HepG2 (cell line): ENCODE measurements at regions not wholly inside any gene's neighbourhood (a gene's known extent, or its start where the extent isn't known, plus 50 kb on each side); places are given as distances from the start of the nearest gene placed in this dataset.

Experiments used
- CHCHD3 ChIP-seq: sonication (generic); formaldehyde crosslinking; IDR thresholded peaks from 2 replicates; pipeline ENCODE4 v1.8.0; 2022; ENCODE audit warnings: mild to moderate bottlenecking, missing genetic modification reagents, moderate library complexity
- DR1 ChIP-seq: sonication (generic); formaldehyde crosslinking; IDR thresholded peaks from 2 replicates; pipeline ENCODE4 v1.8.0; 2021; ENCODE audit warnings: mild to moderate bottlenecking, missing genetic modification reagents, inconsistent platforms
- ETV6 ChIP-seq: sonication (generic); formaldehyde crosslinking; conservative IDR thresholded peaks from 2 replicates; pipeline ENCODE4 v1.4.0; 2020; ENCODE audit warnings: missing genetic modification reagents
- FOSL2 ChIP-seq: sonication (generic); formaldehyde crosslinking; IDR thresholded peaks from 2 replicates; pipeline ENCODE4 v1.4.0; 2020; ENCODE audit warnings: missing genetic modification reagents
- LCORL ChIP-seq, 2 experiments: fragments of 450-650 bp in 1 of 2; sonication (generic) in 1 of 2; formaldehyde crosslinking in 1 of 2; IDR thresholded peaks; 2 replicates each; pipeline versions ENCODE4 v1.5.0 to v1.6.1; 2017 to 2020; ENCODE audit warnings: antibody characterized with exemption in 1 of 2, missing genetic modification reagents in 1 of 2
- MAFK ChIP-seq, 2 experiments: IDR thresholded peaks in 1 of 2; conservative IDR thresholded peaks in 1 of 2; 2 replicates each; pipeline ENCODE4 v1.6.1; 2011; ENCODE audit warnings: improper control_type of control experiment in 2 of 2, low read length in 2 of 2
- NFE2 ChIP-seq: sonication (generic); formaldehyde crosslinking; IDR thresholded peaks from 2 replicates; pipeline ENCODE4 v1.4.0; 2020; ENCODE audit warnings: missing genetic modification reagents
- SIN3B ChIP-seq: fragments of 150-350 bp; IDR thresholded peaks from 2 replicates; pipeline ENCODE4 v1.6.1; 2014; ENCODE audit warnings: low read length
- TBX2 ChIP-seq: sonication (generic); formaldehyde crosslinking; IDR thresholded peaks from 2 replicates; pipeline ENCODE4 v1.5.0; 2020; ENCODE audit warnings: missing genetic modification reagents, mild to moderate bottlenecking, borderline replicate concordance
- WIZ ChIP-seq: sonication (generic); formaldehyde crosslinking; IDR thresholded peaks from 2 replicates; pipeline ENCODE4 v1.5.1; 2020; ENCODE audit warnings: mild to moderate bottlenecking, missing genetic modification reagents
- ZIK1 ChIP-seq: sonication (generic); formaldehyde crosslinking; IDR thresholded peaks from 2 replicates; pipeline ENCODE4 v1.5.0; 2020; ENCODE audit warnings: mild to moderate bottlenecking, low read depth, missing genetic modification reagents, borderline replicate concordance
- ZNF12 ChIP-seq: sonication (generic); formaldehyde crosslinking; IDR thresholded peaks from 2 replicates; pipeline ENCODE4 v1.5.0; 2020; ENCODE audit warnings: missing genetic modification reagents
- ZNF468 ChIP-seq: sonication (generic); formaldehyde crosslinking; IDR thresholded peaks from 2 replicates; pipeline ENCODE4 v1.8.0; 2022; ENCODE audit warnings: mild to moderate bottlenecking, moderate library complexity, missing genetic modification reagents
- ZNF549 ChIP-seq: sonication (generic); formaldehyde crosslinking; IDR thresholded peaks from 2 replicates; pipeline ENCODE4 v1.5.0; 2020; ENCODE audit warnings: missing genetic modification reagents
- ZNF556 ChIP-seq: sonication (generic); formaldehyde crosslinking; IDR thresholded peaks from 2 replicates; pipeline ENCODE4 v1.4.0; 2020; ENCODE audit warnings: mild to moderate bottlenecking, missing genetic modification reagents, borderline replicate concordance
- ZNF572 ChIP-seq: sonication (generic); formaldehyde crosslinking; IDR thresholded peaks from 2 replicates; pipeline ENCODE4 v1.5.1; 2020; ENCODE audit warnings: mild to moderate bottlenecking, missing genetic modification reagents
- ZNF644 ChIP-seq: IDR thresholded peaks from 2 replicates; pipeline ENCODE4 v1.6.1; 2016; ENCODE audit warnings: low read depth
- ZNF841 ChIP-seq: sonication (generic); formaldehyde crosslinking; IDR thresholded peaks from 2 replicates; pipeline ENCODE4 v1.8.1; 2023; ENCODE audit warnings: missing genetic modification reagents, borderline replicate concordance
- TF ChIP-seq, protein P1 (sequence below): sonication (generic); formaldehyde crosslinking; IDR thresholded peaks from 2 replicates; pipeline ENCODE4 v1.4.0; 2020; ENCODE audit warnings: mild to moderate bottlenecking, missing genetic modification reagents
- TF ChIP-seq, protein P2 (sequence below): sonication (generic); formaldehyde crosslinking; IDR thresholded peaks from 2 replicates; pipeline ENCODE4 v1.8.1; 2023; ENCODE audit warnings: missing genetic modification reagents, inconsistent platforms, borderline replicate concordance

DNA sequence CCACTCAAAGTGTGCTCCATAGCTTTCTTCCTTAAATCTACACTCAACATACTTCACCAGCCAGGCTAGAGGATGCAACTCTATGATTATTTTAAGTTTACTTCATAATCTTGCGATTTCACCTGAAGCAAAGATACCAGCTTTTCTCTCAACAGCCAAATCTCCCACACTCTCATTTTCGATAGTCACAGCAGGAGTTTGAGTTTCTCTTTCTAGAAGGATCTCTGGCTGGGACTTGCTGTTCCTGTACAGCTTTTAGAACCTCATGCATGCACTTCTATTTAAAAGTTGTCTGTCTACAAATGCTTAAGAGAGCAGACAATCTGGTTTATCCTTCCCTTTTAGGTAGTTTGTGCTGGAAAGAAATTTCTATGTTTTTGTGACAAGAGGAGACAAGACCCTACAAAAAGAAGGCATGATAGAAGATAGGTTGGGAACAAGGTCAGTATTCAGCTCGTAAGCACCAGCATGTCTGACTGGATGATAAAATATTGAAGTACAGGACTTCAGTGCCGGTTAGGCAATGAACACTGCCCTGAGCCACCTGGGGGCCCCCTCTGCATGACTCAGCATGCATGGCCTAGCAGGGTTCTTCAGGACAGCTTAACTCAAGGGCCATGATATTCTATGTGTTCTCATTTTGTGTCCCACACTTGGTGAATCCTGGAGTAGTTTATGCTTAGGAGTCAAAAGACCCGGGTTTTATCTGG is 65.6 kb downstream of the ATXN3L start (continued):
- TF ChIP-seq, protein P1, sequence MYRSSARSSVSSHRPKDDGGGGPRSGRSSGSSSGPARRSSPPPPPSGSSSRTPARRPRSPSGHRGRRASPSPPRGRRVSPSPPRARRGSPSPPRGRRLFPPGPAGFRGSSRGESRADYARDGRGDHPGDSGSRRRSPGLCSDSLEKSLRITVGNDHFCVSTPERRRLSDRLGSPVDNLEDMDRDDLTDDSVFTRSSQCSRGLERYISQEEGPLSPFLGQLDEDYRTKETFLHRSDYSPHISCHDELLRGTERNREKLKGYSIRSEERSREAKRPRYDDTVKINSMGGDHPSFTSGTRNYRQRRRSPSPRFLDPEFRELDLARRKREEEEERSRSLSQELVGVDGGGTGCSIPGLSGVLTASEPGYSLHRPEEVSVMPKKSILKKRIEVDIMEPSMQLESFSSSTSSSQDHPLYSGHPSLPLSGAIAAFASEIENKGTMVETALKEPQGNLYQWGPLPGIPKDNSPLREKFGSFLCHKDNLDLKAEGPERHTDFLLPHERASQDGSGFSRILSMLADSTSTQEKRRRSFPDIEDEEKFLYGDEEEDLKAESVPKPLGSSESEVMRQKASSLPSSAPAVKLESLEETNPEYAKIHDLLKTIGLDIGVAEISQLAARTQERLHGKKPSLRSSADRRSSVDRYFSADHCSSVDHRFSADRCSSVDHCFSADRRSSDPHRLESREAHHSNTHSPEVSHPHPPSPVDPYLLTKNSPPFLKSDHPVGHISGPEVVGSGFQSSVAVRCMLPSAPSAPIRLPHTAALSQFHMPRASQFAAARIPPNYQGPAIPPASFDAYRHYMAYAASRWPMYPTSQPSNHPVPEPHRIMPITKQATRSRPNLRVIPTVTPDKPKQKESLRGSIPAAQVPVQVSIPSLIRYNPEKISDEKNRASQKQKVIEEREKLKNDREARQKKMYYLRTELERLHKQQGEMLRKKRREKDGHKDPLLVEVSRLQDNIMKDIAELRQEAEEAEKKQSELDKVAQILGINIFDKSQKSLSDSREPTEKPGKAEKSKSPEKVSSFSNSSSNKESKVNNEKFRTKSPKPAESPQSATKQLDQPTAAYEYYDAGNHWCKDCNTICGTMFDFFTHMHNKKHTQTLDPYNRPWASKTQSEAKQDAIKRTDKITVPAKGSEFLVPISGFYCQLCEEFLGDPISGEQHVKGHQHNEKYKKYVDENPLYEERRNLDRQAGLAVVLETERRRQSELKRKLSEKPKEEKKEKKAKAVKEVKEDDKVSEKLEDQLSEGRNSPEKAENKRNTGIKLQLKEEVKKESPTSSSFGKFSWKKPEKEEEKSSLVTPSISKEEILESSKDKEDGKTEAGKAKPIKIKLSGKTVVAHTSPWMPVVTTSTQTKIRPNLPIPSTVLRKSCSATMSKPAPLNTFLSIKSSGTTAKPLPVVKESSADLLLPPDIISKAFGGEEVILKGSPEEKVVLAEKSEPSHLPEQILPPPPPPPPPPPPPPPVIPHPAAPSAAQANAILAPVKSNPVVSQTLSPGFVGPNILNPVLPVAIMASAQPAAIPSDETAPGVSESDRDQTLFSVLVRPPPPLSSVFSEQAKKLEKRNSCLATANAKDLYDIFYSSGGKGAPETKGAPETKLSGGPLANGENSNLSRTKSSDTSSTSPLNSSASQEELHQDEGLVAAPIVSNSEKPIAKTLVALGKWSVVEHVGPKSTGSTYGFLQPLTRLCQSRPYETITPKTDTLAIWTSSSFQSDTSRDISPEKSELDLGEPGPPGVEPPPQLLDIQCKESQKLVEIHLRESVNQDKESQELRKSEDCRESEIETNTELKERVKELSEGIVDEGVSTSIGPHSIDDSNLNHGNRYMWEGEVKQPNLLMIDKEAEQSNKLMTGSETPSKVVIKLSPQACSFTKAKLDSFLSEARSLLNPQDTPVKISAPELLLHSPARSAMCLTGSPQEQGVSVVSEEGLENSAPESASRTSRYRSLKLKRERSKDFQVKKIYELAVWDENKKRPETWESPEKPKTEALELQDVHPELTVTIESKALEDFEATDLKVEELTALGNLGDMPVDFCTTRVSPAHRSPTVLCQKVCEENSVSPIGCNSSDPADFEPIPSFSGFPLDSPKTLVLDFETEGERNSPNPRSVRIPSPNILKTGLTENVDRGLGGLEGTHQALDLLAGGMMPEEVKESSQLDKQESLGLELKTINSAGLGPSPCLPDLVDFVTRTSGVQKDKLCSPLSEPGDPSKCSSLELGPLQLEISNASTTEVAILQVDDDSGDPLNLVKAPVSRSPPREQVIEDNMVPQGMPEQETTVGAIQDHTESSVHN (CRISPR knock-in tag) = no peak
- peak; percentile 69 for TF ChIP-seq FOSL2 (CRISPR knock-in tag)
- TF ChIP-seq NFE2 = 0 out of 2 replicates have a peak, but pooled peaks have one; percentile 43
- no peak for TF ChIP-seq LCORL (IDR thresholded peaks at IDR 0.05)
- TF ChIP-seq LCORL (CRISPR knock-in tag; IDR thresholded peaks at IDR 0.05) = no peak
- TF ChIP-seq DR1 (CRISPR knock-in tag) = no peak
- TF ChIP-seq SIN3B = no peak
- TF ChIP-seq ZNF468 (CRISPR knock-in tag) = no peak
- TF ChIP-seq, protein P2, sequence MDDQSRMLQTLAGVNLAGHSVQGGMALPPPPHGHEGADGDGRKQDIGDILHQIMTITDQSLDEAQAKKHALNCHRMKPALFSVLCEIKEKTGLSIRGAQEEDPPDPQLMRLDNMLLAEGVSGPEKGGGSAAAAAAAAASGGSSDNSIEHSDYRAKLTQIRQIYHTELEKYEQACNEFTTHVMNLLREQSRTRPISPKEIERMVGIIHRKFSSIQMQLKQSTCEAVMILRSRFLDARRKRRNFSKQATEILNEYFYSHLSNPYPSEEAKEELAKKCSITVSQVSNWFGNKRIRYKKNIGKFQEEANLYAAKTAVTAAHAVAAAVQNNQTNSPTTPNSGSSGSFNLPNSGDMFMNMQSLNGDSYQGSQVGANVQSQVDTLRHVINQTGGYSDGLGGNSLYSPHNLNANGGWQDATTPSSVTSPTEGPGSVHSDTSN (CRISPR knock-in tag) = no peak
- TF ChIP-seq ZNF12 (CRISPR knock-in tag) = no peak
- no peak for TF ChIP-seq ZNF841
- no peak for TF ChIP-seq ETV6 (CRISPR knock-in tag)
- TF ChIP-seq MAFK (conservative IDR thresholded peaks at IDR 0.05 in 1 of 2, IDR thresholded peaks at IDR 0.05 in 1 of 2; ENCODE audit: low read length in 2 of 2) = 0 out of 4 replicates have a peak, but pooled peaks of 1 of the 2 experiments have one; percentile 27
- TF ChIP-seq CHCHD3 = no peak
- TF ChIP-seq ZNF572 (CRISPR knock-in tag) = no peak
- TF ChIP-seq ZNF644 (CRISPR knock-in tag) = no peak
- TF ChIP-seq ZIK1 (CRISPR knock-in tag) = no peak
- no peak for TF ChIP-seq ZNF549 (CRISPR knock-in tag)
- TF ChIP-seq ZNF556 = no peak
- no peak for TF ChIP-seq TBX2 (CRISPR knock-in tag)
- TF ChIP-seq WIZ (CRISPR knock-in tag) = no peak
